Astrocyte of the spinal cord (primary cell): ENCODE measurements at regions not wholly inside any gene's neighbourhood (a gene's known extent, or its start where the extent isn't known, plus 50 kb on each side); places are given as distances from the start of the nearest gene placed in this dataset.

Source experiments
- DNase-seq: peaks from one replicate; pipeline ENCODE4 v3.0.0; 2011; ENCODE audit warnings: low read depth, low spot score
- H3K4me3 ChIP-seq: 2 replicates; pipeline ENCODE4 v1.5.1; 2011; ENCODE audit warnings: low read depth, mild to moderate bottlenecking, low read length, moderate library complexity
- CTCF ChIP-seq: IDR thresholded peaks from 2 replicates; pipeline ENCODE4 v1.5.1; 2012; ENCODE audit warnings: low read depth, mild to moderate bottlenecking, low read length, inconsistent platforms
- in situ Hi-C: cut with HindIII; loops from 2 replicates; pipeline ENCODE4 v1.10.0; 2017; ENCODE audit warnings: low sequenced_read_pairs

DNA sequence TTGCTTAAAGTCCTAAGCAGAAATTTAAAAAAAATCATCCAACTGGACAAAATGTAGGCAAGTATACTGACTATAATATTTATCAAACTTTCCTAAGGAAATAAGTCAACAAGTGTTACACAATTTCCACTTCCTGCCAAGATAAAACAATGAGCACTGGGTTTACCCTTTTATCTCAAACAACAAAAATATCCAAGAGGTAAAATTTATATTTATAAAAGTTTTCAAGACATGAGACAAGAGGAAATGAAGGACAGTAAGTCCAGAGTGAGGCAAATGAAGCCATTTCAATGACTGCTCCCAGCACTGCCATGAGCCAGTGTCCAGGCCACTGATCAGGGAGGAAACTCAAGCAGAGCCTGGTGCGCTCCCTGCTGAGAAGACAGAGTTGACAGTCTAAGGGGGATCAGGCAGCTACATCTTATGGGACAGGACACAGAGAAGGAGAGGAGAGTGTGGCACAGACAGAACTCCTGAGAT is 439.4 kb downstream of the RAP2B start:
- no peak for TF ChIP-seq CTCF
- DNase-seq = no peak
- in situ Hi-C loops = no loop called here
- H3K4me3 ChIP-seq = no peak overlapping the region

DNA sequence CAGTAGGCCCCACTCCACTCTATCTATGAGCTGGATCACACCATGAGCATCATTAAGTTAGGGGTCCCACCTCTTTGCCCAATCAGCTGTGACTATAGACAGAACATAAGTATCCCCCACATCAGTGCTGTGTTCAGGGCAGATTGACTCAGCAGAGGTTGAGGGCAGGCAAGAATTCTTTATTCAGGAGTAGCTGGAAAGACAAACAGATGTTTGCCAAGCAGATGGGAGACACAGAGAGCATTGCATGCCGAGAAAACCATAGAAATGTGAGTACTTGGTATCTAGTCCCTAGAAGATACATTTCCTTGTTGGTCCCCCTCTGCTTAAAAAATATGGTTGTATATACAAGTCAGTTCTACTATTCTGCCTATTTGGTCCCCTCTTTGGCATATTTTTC is 440.8 kb downstream of the RAP2B start:
- no peak for DNase-seq
- in situ Hi-C loops = no loop called here
- no peak for TF ChIP-seq CTCF
- H3K4me3 ChIP-seq = no peak overlapping the region

GRCh38 chr3:153614140-153614539 is 452.1 kb downstream of the RAP2B start:
- no peak for DNase-seq
- H3K4me3 ChIP-seq = no peak overlapping the region
- TF ChIP-seq CTCF = no peak
- in situ Hi-C loops = no loop called here

GRCh38 chr3:153614563-153614962 is 452.5 kb downstream of the RAP2B start:
- in situ Hi-C loops = no loop called here
- TF ChIP-seq CTCF = no peak
- no peak overlapping the region for H3K4me3 ChIP-seq
- peak; percentile 62 for DNase-seq

GRCh38 chr3:153615863-153616262 is 453.8 kb downstream of the RAP2B start:
- no peak overlapping the region for H3K4me3 ChIP-seq
- in situ Hi-C loops = no loop called here
- DNase-seq = no peak
- TF ChIP-seq CTCF = no peak

DNA sequence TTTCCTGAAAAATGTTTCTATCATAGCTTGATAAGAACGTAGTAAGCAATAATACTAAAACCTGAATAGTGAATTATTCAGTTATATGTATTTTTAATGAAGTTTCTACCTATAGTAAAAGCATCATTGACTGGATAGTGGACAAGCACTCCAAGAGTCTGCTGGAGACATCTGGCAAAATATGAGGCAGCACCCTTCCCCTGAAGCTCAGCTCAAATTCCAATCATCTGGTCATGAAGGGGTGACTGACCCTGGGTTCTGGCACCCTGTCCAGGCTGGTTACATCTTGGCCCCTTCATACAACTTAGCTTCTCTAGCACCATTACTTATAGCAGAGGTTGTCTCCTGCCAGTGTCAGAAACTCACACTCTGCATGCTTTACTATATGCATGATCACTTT is 455.4 kb downstream of the RAP2B start:
- no peak for DNase-seq
- TF ChIP-seq CTCF = no peak
- H3K4me3 ChIP-seq = no peak overlapping the region
- in situ Hi-C loops = no loop called here

GRCh38 chr3:153618176-153618575 is 456.1 kb downstream of the RAP2B start:
- in situ Hi-C loops = no loop called here
- TF ChIP-seq CTCF = no peak
- DNase-seq = no peak

More at GRCh38 chr3:153618176-153618575, 456.1 kb downstream of the RAP2B start:
- H3K4me3 ChIP-seq = no peak overlapping the region
